ENCODE measurements at regions not wholly inside any gene's neighbourhood (a gene's known extent, or its start where the extent isn't known, plus 50 kb on each side); places are given as distances from the start of the nearest gene placed in this dataset.
"Not testable (repeated sequence)": the region's sequence is repeated elsewhere in the genome, so short reads cannot be mapped to it uniquely, and the experiment has no call there.

DNA sequence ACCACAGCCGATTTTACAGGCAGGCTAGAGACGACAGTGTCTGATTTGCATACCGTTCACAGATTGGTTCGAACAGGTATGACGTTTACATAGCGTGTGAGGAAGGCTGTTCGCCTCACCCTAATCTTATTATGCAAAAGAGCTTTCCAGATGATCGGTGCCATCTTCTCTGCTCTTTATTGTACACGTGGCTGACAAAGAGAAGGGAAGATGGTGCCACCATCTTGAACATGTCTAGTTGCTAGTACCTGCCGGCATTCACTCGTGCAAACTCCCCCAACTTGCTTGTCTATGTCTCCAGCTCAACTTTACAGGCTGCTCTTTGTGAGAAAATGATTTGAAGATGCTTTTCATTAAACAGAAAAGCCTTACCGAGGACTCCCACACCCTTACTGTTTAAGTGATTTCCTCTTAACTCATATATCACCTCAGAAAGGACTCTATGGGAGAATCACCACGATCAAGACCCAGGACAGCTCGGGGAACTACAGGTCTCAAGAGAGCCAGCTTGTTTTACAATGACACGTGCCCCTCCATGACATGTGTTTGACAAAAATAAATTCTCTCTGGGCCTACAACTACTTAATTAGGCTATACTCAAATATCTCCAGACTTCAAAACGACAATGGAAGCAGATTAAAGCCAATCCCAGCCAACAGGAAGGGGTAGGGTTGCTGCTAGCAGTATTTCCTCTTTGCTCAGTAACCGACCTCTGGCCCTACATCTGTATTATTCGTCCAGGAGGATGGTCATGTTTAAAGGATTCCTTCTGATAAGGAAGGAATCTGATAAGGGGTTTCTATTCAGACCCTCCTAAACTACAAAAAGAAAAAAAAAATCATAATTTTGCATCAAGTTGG is 480.6 kb downstream of the TMEM114 start:
- DNase-seq, result no peak

DNA sequence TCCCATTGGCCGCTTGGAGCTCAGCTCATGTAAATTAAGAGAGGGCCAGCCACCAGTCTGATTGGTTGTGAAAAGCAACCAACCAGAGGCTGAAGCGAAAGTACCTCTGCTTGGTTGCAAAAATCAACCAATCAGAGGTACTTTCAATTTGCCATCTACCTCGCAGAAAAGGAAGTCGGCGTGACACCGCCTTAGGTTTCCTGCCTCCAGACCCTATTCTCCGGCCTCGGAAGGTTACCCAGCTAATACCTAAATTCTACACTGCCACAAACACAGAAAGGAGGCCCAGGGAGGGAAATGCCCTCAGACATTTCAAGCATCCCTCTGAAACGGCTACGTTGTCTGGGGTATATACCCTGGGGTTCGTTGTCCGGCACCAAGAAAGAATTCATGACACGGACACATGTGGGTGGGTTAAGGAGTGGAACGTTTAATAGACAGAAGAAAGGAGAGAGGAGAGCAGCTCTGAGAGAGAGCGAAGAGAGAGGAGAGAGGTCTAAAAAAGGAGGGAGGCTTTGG is 481.3 kb downstream of the TMEM114 start:
- no peak for DNase-seq

DNA sequence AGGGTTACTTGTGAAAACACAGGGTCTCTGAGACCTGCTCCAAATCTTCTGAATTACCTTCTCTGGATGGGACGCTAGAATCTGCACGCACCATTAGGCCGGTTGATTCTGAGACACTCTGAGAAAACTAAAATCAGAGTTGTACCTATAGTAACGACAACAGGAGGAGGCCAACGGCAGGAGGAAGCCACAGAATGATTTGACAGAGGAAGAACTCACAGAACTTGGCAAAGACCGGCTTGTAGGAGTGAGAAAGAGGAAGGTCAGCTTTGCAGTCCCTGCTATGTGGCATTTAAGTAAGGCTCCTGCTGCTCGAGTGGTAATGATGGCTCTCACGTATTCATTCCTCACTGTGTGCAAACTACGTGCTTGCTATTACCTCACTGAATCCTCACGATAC is 483.0 kb downstream of the TMEM114 start:
- no peak for DNase-seq

DNA sequence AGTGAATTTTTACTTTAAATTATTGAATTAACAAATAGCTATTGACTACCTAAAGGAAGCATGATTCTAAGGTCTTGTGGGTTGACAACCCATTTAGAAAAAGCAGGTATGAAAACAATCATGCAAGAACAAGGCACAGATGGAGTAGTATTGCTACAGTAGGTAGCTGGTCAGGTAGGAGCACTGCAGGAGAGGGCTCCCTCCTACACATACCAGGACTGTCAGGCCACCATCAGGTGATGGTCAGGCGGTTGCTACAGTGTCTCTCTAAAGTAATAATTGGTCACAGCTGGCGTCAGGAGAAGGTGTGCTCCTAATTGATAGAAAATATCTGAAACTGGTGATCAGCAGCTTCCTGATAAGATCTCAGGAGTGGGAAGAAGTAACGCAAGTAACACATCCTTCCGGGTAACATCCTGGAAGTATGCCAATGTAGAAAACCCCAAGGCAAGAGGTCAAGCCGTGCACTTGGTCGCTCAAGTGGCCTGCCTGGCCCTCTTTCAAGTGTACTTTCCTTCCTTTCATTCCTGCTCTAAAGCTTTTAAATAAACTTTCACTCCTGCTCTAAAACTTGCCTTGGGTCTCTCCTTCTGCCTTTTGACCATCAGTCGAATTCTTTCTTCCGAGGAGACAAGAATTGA is 486.5 kb downstream of the TMEM114 start:
- no peak for DNase-seq

DNA sequence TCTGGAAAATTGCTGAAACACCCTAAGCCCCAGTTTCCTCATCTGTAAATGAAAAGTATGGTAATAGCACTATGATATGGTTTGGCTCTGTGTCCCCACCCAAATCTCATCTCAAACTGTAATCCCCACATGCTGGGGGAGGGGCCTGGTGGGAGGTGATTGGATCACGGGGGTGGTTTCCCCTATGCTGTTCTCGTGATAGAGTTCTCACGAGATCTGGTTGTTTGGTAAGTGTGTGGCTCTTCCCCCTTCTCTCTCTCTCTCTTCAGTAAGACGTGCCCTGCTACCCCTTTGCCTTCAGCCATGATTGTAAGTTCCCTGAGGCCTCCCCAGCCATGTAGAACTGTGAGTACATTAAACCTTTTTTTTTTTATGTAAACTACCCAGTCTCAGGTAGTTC is 490.7 kb downstream of the TMEM114 start:
- DNase-seq, result no peak

DNA sequence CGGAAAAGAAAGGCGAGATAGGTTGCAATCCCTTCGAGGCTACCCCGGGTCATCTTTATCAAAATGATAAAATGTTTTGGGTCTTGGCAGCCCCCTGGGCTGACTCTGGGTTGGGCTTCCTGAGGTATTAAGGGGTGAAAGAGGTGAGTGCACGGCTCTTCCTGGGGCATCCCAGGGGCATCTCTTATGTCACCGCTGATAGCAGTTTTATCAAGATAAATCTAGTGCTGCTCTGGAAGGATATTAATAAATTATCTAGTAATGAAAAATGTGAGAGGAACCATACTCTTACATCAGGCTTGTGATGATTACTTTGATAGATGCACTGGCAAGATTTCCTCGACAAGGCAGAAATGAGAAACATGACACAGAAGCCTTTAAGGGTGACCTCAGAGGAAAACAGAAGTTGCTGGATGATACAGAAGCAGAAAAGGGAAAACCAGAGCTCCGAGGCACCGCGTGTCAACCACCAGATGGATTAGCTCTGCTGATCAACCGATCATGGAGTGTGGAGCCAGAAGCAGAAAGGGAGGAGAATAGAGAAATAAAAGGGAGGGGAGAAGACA is 491.3 kb downstream of the TMEM114 start:
- no peak for DNase-seq

DNA sequence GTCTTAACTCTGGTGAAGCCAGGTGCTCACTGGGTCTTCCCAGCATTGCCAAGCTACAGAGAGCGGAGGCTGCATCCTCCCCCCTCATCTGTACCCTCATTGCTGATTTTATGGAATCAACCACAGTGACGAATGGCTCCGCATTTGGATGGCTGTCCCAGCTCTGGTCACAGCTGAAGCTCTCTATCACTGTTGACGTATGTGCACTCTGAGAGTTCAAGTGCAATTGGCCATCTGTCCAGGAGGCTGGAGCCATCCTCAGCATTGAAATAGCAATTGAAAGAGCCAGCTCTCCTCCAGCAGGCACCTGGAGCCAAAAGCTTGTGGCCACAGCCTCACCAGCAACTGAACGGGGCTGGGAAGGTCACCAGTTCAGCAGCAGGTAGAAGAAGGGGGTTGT is 494.1 kb downstream of the TMEM114 start:
- no peak for DNase-seq

DNA sequence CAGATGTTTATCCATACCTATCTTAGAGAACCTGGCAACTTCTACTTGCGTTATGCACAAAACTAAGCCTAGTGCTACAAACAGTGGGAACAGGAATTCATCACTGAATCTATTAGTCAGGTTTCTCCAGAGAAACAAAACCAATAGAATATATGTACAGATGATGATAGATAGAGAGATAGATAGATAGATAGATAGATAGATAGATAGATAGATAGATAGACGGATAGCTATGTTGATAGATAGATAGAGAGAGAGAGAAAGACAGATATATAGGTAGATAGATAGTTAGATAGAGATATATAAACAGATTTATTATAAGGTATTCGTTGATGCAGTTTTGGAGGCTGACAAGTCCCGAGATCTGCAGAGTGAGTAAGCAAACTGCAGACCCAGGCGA is 495.6 kb downstream of the TMEM114 start:
- DNase-seq, result no peak

DNA sequence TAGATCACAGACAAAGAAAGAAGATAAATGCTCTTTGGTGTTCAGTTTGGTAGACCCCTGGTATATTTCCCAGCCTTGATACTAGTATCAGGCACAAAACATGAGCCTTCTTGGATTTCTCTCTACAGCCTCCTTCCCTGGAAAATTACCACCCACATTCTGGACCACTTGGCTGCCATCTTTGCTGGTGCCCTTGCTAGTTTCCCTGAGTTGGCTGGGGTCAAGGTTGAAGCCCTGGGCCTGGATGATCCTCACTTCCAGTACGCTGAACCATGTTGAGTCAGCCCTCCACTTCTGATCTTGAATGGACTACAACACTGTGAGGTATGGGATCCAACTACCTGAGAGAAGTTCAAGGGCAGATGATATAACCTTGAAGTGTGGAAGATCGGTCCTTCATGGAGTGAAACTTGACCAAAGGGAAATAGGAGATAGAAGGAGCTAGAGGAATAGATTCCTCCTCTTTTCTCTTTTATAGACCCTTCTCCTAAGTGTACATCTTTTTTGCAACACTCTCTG is 501.4 kb downstream of the TMEM114 start:
- no peak for DNase-seq

DNA sequence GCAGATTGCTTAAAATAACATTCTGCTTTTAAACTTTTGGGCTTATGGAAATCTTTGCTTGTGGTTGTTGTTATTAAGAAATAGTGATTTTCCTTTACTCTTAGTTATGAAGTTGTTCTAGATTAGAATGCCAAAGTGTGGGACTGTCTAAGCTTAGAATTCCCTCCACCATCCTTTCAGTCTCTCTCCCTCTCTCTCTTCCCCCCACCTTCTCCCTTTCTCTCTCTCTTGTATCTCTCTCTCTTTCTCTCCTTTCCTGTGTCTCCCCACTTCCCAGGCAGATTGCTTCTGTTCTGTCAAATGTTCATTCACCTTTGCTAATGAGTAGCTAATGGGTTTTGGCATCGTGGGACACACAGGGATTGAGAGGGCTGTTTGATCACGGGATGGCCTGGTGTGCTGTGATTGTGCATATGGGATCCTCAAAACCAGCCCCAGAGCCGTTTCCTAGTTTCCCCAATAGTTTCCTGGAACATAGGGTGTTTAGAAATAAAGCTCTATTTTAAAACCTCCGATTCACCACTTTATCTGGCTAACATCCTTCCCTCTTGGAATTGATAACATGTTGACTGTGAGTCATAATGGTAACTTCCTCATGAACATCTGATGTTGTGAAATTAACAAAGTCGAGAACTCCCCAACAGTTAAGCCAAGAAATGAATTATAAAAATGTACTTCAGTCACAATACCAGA is 502.6 kb downstream of the TMEM114 start:
- DNase-seq, result no peak

DNA sequence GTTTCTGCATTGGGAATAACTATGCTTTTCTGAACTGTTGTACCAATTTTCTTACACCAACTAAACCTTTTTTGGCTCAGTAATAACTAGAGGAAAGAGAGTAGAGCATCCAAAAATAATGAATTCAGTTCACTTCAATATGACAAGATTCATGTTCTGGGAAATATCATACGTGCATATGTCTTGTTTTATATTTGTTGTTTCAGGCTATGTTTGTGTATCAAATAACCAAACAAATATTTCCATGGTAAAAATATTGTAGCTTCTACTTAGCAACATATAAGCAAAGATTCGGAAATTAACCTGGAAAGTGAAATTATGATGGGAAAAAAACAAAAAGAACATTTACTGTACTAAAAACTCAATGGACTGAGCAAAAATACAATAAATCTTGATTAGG is 503.2 kb downstream of the TMEM114 start:
- no peak for DNase-seq

DNA sequence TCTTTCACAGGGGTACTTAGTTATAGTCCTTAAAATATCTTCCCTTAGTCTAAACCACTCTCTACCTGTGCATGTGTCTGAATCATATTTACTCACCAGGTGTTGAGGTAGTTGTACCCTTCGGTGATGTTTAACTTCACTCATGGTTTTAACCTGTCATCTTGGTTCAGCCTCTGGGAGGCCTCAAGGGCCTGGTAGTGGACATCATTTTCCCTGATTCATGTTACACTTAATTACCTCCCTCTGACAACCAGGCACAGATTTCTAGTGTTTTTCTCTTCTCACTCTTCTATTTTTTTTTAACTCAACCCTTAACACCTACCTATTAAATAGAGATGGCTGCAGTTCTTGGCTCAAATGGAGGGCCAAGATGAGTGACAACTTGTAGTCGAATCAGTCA is 505.4 kb downstream of the TMEM114 start:
- no peak for DNase-seq

DNA sequence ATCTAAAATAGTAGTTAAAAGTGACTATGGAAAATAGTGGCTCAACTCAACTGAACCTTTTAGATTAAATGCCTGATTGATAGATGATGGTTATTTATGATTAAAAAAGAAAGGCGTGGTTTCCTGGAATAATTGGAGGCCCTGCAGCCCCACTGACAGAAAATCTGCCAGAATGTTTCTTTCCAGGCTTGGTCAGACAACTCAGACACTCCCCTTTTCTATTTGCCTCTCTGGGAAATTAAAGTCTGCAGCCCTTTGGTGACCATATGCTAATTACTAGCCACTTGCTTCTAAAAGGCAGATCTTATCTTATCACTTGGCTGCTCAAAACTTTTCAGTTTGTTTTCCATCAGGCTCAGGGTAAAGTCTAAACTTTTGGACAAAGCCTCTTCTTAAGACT is 506.0 kb downstream of the TMEM114 start:
- no peak for DNase-seq

DNA sequence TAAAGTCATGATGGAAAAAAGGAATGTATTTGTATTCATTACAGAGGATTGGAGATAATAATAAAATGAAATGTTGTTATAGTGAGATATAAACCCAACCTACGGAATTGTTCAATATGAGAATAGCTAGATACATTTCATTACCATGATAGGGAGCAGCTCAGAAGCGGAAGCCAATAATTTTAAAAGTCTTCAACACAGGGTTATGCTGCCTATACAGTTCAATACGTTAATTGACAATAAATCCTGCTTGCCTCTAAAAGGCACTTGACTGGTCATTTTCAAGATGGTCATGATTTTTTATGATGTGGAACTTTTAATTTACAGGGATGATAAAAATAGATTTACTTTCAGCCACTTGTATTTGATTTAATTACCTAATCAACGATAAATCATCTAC is 506.8 kb downstream of the TMEM114 start:
- DNase-seq, result no peak

DNA sequence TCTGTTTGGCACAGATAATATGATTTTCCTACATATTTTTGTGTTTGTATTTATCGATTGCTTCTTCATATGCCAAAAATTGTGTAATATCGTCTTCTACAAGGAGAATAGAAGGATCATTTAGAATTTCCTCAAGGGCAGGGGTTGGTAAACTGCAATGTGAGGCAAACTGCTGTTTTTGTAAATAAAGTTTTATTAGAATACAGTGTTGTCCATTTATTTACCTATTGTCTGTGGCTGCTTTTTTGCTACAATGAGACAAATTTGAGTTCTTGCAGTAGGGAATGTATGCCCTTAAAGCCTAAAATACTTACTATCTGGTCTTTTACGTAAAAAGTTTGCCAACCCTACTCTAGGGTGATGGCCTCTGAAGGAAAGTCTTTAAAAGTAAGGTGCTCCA is 509.5 kb downstream of the TMEM114 start:
- DNase-seq, result no peak

DNA sequence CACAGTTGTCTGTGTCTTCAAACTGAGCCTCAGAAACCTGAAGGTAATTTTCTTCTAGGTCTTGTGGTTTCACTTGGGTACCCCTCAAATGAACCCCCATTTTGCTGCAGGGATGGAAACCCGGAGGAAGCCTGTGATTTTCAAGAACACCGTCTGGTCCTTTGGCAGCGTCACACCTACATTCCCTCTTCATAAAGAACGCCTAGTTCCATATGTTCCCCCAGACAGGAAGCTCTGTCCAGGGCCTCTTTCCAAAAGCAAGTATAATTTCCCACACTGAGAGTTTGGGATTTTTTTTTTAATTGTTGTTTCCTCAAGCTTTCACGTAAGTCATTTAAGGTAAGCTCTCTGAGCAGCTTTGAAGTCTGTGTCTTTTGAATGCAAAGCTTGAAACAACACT is 515.0 kb downstream of the TMEM114 start:
- no peak for DNase-seq

DNA sequence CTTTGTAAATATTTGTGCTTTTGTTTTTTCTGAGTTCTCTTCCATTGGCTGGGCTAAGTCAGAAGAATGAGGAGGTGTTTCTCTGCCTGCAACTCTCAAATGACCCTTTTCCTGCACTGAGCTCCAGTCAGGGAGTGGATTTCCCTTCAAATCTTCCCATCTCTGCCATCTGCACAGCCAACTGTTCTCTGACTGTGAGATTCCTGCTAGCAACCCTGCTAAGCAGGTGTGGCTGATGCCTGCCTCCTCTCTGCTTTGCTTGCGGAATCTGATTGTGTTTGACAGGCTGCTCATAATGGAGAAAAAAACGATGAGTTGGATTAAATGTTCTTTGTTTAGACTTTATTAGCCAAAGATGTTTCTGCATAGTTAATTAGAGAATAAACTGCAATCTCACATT is 519.8 kb downstream of the TMEM114 start:
- no peak for DNase-seq

DNA sequence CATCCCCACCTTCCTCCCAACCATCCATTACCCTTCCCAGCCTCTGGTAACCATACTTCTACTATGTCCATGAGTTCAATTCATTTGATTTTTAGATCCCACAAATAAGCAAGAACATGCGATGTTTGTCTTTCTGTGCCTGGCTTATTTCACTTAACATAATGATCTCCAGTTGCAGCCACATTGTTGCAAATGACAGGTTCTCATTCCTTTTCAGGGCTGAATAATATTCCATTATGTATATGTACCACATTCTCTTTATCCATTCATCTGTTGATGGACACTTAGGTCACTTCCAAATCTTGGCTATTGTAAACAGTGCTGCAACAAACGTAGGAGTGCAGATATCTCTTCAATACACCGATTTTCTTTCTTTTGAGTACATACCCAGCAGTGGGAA is 522.1 kb downstream of the TMEM114 start:
- not testable (repeated sequence) for DNase-seq

DNA sequence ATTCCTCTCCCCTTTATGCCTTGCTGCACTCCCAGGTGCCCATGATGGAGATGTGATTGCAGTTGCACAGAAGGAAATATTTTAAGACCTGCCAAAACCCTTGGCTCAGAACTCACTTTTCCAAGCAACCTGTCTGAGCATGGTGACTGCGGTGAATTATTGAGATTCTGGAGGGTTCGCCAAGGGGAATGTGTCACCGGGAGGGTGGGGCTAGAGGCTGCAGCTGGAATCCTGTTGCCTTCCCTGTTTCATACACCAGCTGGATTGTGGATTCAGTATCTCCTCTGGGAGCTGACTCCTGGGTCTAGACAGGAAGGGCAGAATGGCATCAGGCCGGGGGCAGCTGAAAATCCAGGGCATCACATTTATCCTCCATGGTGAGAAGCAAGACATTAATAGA is 527.2 kb downstream of the TMEM114 start:
- DNase-seq, result no peak

DNA sequence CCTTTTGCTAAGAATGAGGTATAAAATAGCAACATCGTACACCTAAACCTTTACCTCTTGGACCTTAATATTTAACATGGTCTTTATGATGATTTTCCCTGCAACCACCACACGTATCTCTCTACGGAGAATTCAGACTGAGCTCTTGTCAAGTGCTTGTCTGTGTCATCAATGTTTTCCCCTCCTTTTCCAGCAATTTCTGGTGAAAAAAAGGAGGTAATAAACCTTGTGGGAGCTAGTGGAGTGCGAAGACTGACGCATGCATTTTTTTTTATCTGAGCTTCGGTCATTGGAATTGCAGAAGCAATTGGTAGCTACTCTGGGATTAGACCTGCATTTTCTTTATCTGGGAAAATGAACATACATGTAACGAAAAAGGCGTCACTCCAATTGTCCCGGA is 527.6 kb downstream of the TMEM114 start:
- no peak for DNase-seq

DNA sequence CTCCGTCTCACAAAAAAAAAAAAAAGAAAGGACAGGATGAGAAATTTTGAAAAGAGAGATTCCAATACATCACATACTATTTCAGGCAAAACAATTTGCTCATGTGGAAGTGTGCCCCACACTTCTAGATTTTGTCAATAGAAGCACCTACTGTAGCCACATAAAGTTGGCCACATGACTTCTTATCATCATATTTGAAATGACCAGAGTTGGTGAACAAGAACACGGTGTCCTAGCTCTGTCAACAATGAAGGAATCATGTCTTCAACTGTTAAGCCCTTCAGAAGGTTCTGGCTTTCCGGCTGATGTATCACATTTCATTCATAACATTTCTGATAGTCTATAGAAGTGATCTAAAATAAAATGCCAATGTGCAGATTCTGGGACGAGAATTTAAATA is 534.5 kb downstream of the TMEM114 start:
- DNase-seq, result no peak

DNA sequence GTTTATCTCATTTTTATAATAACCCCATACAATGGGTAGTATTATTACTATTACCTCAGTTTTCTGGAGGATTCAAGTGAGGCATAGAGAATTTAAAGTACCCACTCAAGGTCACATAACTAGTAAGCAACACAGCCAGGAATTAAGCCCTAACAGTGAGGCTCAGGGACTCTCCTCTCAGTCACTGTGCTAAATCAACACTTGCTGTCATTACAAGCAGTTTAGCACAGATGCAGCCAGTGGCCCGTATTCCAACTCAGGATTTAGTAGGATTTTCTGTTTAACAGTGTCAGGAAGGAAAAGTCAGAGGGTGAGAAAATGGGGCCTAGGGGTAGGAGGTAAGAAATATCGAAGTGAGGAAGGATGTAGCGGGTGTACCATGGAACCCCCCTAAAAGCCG is 536.9 kb downstream of the TMEM114 start:
- DNase-seq, result no peak

DNA sequence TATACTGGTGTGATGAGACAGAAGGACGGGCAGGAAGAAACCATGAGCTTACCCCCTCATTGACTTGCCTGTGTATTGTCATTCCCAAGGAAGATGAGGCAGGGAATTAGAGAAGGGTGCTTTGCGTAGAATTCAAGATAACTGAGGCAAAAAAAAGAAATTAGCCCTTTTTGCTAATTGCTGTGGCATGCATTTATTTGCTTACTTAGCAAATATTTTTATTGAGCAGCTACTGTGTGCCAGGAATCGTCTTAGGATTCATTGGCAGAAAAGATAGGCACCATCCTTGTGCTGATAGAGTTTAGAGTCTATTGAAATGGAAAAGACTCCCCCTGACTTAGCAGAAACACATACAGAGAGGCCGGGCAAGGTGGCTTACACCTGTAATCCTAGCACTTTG is 541.9 kb downstream of the TMEM114 start:
- DNase-seq, result no peak
